Ovary (tissue), 7 donors: ENCODE measurements at regions not wholly inside any gene's neighbourhood (a gene's known extent, or its start where the extent isn't known, plus 50 kb on each side); places are given as distances from the start of the nearest gene placed in this dataset.
"Not testable (repeated sequence)": the region's sequence is repeated elsewhere in the genome, so short reads cannot be mapped to it uniquely, and the experiment has no call there.

ENCODE experiments used
- DNase-seq, 5 donors: peaks; one replicate each; pipeline ENCODE4 v3.0.0-alpha.2; 2019 to 2020
- H3K27ac ChIP-seq, 2 donors: fragments of 200-600 bp; one replicate each; pipeline versions ENCODE4 v1.5.1 to v1.8.0; 2019 to 2022
- H3K27me3 ChIP-seq: fragments of 200-600 bp; one replicate; pipeline ENCODE4 v1.8.0; 2022
- H3K36me3 ChIP-seq: fragments of 200-600 bp; sonication (generic); one replicate; pipeline ENCODE4 v1.5.1; 2019
- H3K4me1 ChIP-seq: one replicate; pipeline ENCODE4 v1.8.1; 2013; ENCODE audit warnings: mild to moderate bottlenecking, moderate library complexity; ENCODE audit not compliant: insufficient read depth
- H3K4me3 ChIP-seq: fragments of 200-600 bp; sonication (generic); one replicate; pipeline ENCODE4 v1.5.1; 2017
- H3K9me3 ChIP-seq, 2 donors: fragments of 200-600 bp in 1 of 2; sonication (generic) in 1 of 2; one replicate each; pipeline versions ENCODE4 v1.5.1 to v1.8.1; 2013 to 2019; ENCODE audit warnings: mild to moderate bottlenecking in 1 of 2, moderate library complexity in 1 of 2
- EP300 ChIP-seq: sonication (generic); formaldehyde crosslinking; IDR thresholded peaks from one replicate; pipeline ENCODE4 v1.6.1; 2017; ENCODE audit warnings: antibody characterized with exemption
- POLR2A ChIP-seq: fragments of 450-650 bp; IDR thresholded peaks from one replicate; pipeline ENCODE4 v1.6.1; 2017; ENCODE audit warnings: antibody characterized with exemption, mild to moderate bottlenecking, moderate library complexity
- WGBS, 3 donors: extraction: QIAGEN DNeasy Blood & Tissue Kit in 1 of 3; methylation state at CpG; one replicate each; pipeline versions ENCODE4 v1.1.5 to v1.1.7; 2013 to 2017; 5-methylcytosine and 5-hydroxymethylcytosine counted together
- intact Hi-C, 4 donors: fragments of 100-400 bp; cut with DNase I; formaldehyde crosslinking; loops; one replicate each; pipeline versions ENCODE4 v1.11.0 to v1.15.1; 2022 to 2023
- TF ChIP-seq, protein P1 (sequence below), 3 donors: fragments of 450-650 bp in 2 of 3; fragments of 200-600 bp in 1 of 3; IDR thresholded peaks; one replicate each; pipeline versions ENCODE4 v1.5.1 to v1.8.0; 2016 to 2022; ENCODE audit warnings: antibody characterized with exemption in 3 of 3, mild to moderate bottlenecking in 1 of 3
- donor health status: DM: no; HTN: no; CAD: no; lungs with moderate emphysema.
- donor health status: DM: no; HTN: no; CAD: no.
- donor health status: Bipolar disorder and iron deficiency.
- donor health status: DM: no; HTN: no; CAD: no.
- donor health status: DM: yes; HTN: yes; CAD: no.

DNA sequence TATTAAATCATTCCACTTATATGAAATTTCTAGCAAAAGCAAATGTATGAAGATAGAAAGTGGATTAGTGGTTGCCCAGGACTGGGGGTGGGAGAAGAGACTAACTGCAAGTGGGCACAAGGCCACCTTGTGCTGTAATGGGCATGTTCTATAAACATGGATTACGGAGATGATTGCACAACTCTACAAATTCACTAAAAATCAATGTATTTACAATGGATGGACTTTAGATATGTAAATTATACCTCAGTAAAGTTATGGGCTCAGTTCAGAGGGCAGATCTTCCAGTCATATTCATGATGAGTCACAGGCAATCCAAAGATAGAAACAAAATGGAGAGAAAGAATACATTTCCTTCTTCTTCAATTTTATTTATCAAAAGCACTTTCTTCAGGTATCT lies 173.9 kb downstream of the NDUFA12 start:
- intact Hi-C loops = no loop called here
- Histone ChIP-seq H3K9me3 (no peaks in the 10 kb centered on the region), H3K4me3 (no peak overlapping the region), H3K4me1 (peaks cover 1% of the 10 kb centered on the region), H3K27me3 (no peaks in the 10 kb centered on the region), H3K36me3 (no peaks in the 10 kb centered on the region), H3K27ac (no peak overlapping the region)
- WGBS, 3 donors = 93 to 96% (median 95%) methylated on average over 1 of the region's 1 CpG
- no peak for DNase-seq
- TF ChIP-seq, protein P1, sequence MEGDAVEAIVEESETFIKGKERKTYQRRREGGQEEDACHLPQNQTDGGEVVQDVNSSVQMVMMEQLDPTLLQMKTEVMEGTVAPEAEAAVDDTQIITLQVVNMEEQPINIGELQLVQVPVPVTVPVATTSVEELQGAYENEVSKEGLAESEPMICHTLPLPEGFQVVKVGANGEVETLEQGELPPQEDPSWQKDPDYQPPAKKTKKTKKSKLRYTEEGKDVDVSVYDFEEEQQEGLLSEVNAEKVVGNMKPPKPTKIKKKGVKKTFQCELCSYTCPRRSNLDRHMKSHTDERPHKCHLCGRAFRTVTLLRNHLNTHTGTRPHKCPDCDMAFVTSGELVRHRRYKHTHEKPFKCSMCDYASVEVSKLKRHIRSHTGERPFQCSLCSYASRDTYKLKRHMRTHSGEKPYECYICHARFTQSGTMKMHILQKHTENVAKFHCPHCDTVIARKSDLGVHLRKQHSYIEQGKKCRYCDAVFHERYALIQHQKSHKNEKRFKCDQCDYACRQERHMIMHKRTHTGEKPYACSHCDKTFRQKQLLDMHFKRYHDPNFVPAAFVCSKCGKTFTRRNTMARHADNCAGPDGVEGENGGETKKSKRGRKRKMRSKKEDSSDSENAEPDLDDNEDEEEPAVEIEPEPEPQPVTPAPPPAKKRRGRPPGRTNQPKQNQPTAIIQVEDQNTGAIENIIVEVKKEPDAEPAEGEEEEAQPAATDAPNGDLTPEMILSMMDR (IDR thresholded peaks at IDR 0.05) = no peak
- no peak for TF ChIP-seq EP300
- no peak for TF ChIP-seq POLR2A

DNA sequence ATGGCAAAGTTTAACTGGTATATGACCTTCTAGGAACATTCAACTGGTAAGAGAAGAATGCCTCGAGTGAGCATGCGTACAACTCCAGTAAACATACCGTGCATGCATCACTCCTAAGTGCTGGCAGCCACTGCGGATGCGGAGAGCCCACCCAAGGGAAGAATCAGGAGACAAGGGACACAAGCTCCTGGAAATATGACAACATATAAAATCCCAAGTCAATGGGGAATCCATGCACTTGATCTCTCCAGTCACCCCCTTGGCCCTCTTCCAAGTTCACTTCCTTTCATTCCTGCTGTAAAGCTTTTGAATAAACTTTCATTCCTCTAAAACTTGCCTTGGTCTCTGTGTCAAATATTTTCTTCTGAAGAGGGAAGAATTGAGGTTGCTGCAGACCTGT lies 168.7 kb upstream of the TMCC3 start:
- H3K36me3 ChIP-seq = no peaks in the 10 kb centered on the region
- H3K4me1 ChIP-seq = peaks cover 2% of the 10 kb centered on the region
- intact Hi-C loops = no loop called here
- H3K27ac ChIP-seq = no peak overlapping the region
- 86 to 88% (median 87%) methylated on average over 5 of the region's 5 CpGs for WGBS, 3 donors
- H3K4me3 ChIP-seq = no peak overlapping the region
- TF ChIP-seq, protein P1 (IDR thresholded peaks at IDR 0.05) = no peak
- no peak for TF ChIP-seq POLR2A
- TF ChIP-seq EP300 = no peak
- no peak for DNase-seq
- no peaks in the 10 kb centered on the region for H3K27me3 ChIP-seq
- no peaks in the 10 kb centered on the region for H3K9me3 ChIP-seq

DNA sequence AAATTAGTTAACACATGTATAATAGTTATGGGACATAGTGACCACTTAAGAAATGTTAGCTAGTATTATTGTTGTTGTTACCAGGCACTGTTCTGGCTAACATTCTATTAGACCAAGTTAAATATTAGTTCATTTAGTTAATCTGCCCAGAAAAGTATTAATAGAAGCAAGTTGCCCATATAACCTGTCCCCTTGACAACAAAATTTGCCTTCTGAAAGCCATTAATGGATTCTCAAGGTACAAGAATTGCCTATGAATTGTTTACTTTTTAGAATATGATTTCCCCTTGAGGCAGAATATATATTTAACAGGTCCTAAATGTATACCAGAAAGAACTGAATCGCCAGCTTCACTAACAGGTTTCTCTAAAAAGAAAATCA lies 167.3 kb upstream of the TMCC3 start:
- Histone ChIP-seq H3K4me1 (peaks cover 2% of the 10 kb centered on the region), H3K9me3 (no peaks in the 10 kb centered on the region), H3K4me3 (no peak overlapping the region), H3K27me3 (no peaks in the 10 kb centered on the region), H3K27ac (no peak overlapping the region), H3K36me3 (no peaks in the 10 kb centered on the region)
- intact Hi-C loops = no loop called here
- TF ChIP-seq POLR2A (no peak), EP300 (no peak)
- TF ChIP-seq, protein P1 (IDR thresholded peaks at IDR 0.05) = no peak
- DNase-seq = no peak
- WGBS, 3 donors = 95 to 98% (median 97%) methylated on average over 1 of the region's 1 CpG

DNA sequence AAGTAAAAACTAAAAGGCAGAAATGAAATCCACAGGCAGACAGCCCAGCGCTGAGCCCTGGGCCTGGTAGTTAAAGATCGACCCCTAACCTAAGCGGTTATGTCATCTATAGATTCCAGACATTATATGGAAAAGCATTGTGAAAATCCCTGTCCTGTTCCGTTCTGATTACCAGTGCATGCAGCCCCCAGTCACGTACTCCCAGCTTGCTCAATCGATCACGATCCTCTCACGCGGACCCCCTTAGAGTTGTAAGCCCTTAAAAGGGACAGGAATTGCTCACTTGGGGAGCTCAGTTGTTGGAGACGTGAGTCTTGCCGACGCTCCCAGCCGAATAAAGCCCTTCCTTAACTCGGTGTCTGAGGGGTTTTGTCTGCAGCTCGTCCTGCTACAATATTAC lies 166.8 kb upstream of the TMCC3 start:
- H3K4me3 ChIP-seq, H3K36me3 ChIP-seq, DNase-seq, intact Hi-C loops, H3K4me1 ChIP-seq, H3K27ac ChIP-seq, H3K27me3 ChIP-seq, H3K9me3 ChIP-seq: not testable (repeated sequence)
- WGBS, 3 donors = 95 to 97% (median 96%) methylated on average over 15 of the region's 15 CpGs

DNA sequence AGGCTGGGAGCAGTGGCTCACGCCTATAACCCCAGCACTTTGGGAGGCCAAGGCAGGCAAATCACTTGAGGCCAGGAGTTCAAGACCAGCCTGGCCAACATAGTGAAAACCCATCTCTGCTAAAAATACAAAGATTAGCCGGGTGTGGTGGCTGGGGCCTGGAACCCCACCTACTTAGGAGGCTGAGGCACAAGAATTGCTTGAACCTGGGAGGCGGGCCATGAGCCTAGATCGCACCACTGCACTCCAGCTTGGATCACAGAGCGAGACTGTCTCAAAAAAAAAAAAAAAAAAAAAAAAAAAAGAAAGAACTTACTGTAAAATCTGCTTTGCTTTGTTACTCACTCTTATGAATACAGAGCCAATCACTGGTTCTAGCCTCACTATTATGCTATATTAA lies 166.4 kb upstream of the TMCC3 start:
- H3K9me3 ChIP-seq, H3K27me3 ChIP-seq, H3K4me1 ChIP-seq, H3K36me3 ChIP-seq, intact Hi-C loops, H3K4me3 ChIP-seq, DNase-seq, H3K27ac ChIP-seq: not testable (repeated sequence)
- 76 to 78% (median 78%) methylated on average over 5 of the region's 5 CpGs for WGBS, 3 donors

DNA sequence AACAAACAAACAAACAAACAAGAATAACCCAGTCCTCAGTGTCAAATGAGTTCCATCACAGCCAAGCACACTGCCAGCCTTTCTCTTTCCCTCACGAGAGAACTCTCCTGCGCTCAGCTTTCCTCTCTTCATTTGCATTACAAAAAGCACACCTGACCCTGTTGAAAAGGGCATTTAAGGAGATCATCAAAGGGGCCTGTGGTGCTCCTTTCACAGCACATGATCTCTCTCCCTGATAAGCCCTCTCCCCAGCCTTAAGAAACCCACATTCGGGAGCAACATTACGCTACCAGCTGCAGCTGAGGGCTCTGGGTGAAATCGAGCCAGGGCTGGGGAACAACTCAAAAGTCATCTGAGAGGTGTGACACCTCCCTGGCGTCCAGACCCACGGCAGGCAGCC lies 165.6 kb upstream of the TMCC3 start:
- Histone ChIP-seq H3K4me3 (no peak overlapping the region), H3K27me3 (no peaks in the 10 kb centered on the region), H3K36me3 (no peaks in the 10 kb centered on the region), H3K27ac (no peak overlapping the region), H3K4me1 (peaks cover 2% of the 10 kb centered on the region), H3K9me3 (no peaks in the 10 kb centered on the region)
- intact Hi-C loops = no loop called here
- TF ChIP-seq EP300 (no peak), POLR2A (no peak)
- TF ChIP-seq, protein P1 (IDR thresholded peaks at IDR 0.05) = no peak
- 86 to 93% (median 88%) methylated on average over 7 of the region's 7 CpGs for WGBS, 3 donors
- no peak for DNase-seq
